Thoracic aorta (tissue), 2 donors: ENCODE measurements at regions not wholly inside any gene's neighbourhood (a gene's known extent, or its start where the extent isn't known, plus 50 kb on each side); places are given as distances from the start of the nearest gene placed in this dataset.

Source experiments
- ATAC-seq: fragments of 150-250 bp; one replicate; pipeline ENCODE4 v1.8.0; 2017; ENCODE audit warnings: low read depth; ENCODE audit not compliant: insufficient number of reproducible peaks, low FRiP score
- DNase-seq: peaks from one replicate; pipeline ENCODE4 v3.0.0-alpha.2; 2020; ENCODE audit warnings: low spot score
- H3K27ac ChIP-seq, 2 donors: fragments of 200-600 bp; sonication (generic); 1 replicate in 1 of 2; 2 replicates in 1 of 2; pipeline ENCODE4 v1.5.1; 2016; ENCODE audit warnings: mild to moderate bottlenecking in 2 of 2, moderate library complexity in 2 of 2
- H3K27me3 ChIP-seq: fragments of 200-600 bp; sonication (generic); replicated peaks from 2 replicates; pipeline ENCODE4 v1.6.0; 2016; ENCODE audit warnings: mild to moderate bottlenecking; ENCODE audit not compliant: insufficient read depth
- H3K36me3 ChIP-seq: fragments of 200-600 bp; sonication (generic); one replicate; pipeline ENCODE4 v1.5.1; 2016
- H3K4me1 ChIP-seq, 2 donors: fragments of 200-600 bp; sonication (generic); 1 replicate in 1 of 2; 2 replicates in 1 of 2; pipeline versions ENCODE4 v1.5.1 to v1.6.0; 2016; ENCODE audit warnings: low read depth in 2 of 2, mild to moderate bottlenecking in 1 of 2; ENCODE audit not compliant: control insufficient read depth in 1 of 2
- H3K4me3 ChIP-seq: fragments of 200-600 bp; sonication (generic); 2 replicates; pipeline ENCODE4 v1.5.1; 2016; ENCODE audit warnings: mild to moderate bottlenecking
- H3K9me3 ChIP-seq: fragments of 200-600 bp; sonication (generic); 2 replicates; pipeline ENCODE4 v1.5.1; 2016
- CTCF ChIP-seq: fragments of 200-600 bp; sonication (generic); IDR thresholded peaks from one replicate; pipeline ENCODE4 v1.5.1; 2019; ENCODE audit warnings: antibody characterized with exemption

DNA sequence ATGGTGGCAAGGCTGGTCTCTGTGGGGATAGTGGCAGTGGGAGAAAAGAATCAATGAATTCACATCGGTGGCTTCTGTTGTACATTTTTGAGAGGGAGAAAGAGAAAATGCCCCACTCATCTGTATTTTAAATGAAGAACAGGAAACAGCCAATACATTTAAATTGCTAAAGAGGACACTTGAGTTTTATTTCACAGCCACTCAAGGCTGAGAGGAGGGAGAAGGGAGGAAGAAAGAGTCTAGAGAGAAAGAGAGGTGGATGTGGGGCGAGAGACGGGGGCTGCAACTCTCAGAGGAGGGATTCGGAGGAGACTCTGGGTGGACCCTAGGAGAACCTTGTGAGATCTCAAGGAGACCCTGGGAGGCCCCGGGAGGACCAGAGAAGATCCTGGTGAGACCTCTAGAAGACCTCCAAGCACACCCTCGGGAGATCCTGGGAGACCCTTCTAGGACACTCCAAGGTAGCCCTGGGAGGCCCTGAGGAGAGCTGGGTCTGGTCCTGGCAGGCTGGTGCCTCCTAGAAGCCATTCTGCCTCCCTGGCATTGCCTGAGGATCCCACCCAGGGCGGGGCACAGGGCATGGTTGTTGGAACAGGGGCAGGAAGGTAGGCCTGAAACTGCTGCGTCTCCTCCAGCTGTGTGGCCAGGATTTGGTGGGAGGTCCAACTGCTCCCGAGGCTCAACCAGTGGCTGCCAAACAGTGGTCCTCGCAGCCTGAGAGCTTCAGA is 91.0 kb upstream of the SHISAL1 start:
- no peak overlapping the region for H3K27ac ChIP-seq
- no peaks in the 10 kb centered on the region for H3K9me3 ChIP-seq
- ATAC-seq (no peak), DNase-seq (no peak)
- H3K36me3 ChIP-seq: no peaks in the 10 kb centered on the region
- no peaks in the 10 kb centered on the region for H3K4me1 ChIP-seq
- H3K4me3 ChIP-seq: no peak overlapping the region
- H3K27me3 ChIP-seq: no peaks in the 10 kb centered on the region
- TF ChIP-seq CTCF: no peak

GRCh38 chr22:44403166-44403565 is 90.4 kb upstream of the SHISAL1 start:
- DNase-seq (no peak), ATAC-seq (no peak)
- Histone ChIP-seq H3K27ac (no peak overlapping the region), H3K9me3 (no peaks in the 10 kb centered on the region), H3K4me3 (no peak overlapping the region), H3K4me1 (no peaks in the 10 kb centered on the region), H3K27me3 (no peaks in the 10 kb centered on the region), H3K36me3 (no peaks in the 10 kb centered on the region)
- TF ChIP-seq CTCF: no peak

- no peaks in the 10 kb centered on the region for H3K4me1 ChIP-seq
- no peak for DNase-seq
- no peak for ATAC-seq
- H3K27ac ChIP-seq: no peak overlapping the region
- no peaks in the 10 kb centered on the region for H3K36me3 ChIP-seq
- H3K27me3 ChIP-seq: no peaks in the 10 kb centered on the region
- no peaks in the 10 kb centered on the region for H3K9me3 ChIP-seq
- no peak overlapping the region for H3K4me3 ChIP-seq
- no peak for TF ChIP-seq CTCF
Measured at GRCh38 chr22:44402196-44403111, 89.7 kb upstream of the SHISAL1 start.

- Histone ChIP-seq H3K27me3 (no peaks in the 10 kb centered on the region), H3K36me3 (no peaks in the 10 kb centered on the region), H3K9me3 (no peaks in the 10 kb centered on the region), H3K27ac (no peak overlapping the region), H3K4me1 (no peaks in the 10 kb centered on the region), H3K4me3 (no peak overlapping the region)
- TF ChIP-seq CTCF: no peak
- ATAC-seq: no peak
- no peak for DNase-seq
Measured at GRCh38 chr22:44401783-44402110, 89.0 kb upstream of the SHISAL1 start.

DNA sequence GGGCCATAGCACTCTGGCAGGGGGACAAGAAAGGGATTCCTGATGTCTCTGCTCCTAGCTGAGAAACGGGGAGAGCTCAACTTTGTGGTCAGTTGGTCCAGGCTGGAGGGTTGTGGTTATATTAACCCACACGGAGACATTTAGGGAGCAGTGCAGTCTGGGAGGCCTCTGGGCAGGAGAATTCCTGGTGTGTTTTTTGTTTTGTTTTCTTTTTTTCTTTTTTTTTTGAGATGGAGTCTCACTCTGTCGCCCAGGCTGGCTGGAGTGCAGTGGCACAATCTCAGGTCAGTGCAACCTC is 88.0 kb upstream of the SHISAL1 start:
- ATAC-seq: no peak
- TF ChIP-seq CTCF: no peak
- no peak for DNase-seq
- H3K4me3 ChIP-seq: no peak overlapping the region
- H3K27ac ChIP-seq: no peak overlapping the region
- H3K4me1 ChIP-seq: no peaks in the 10 kb centered on the region
- no peaks in the 10 kb centered on the region for H3K27me3 ChIP-seq
- H3K9me3 ChIP-seq: no peaks in the 10 kb centered on the region
- no peaks in the 10 kb centered on the region for H3K36me3 ChIP-seq
